Naive thymus-derived CD4-positive, alpha-beta T cell (primary cell): ENCODE measurements at regions not wholly inside any gene's neighbourhood (a gene's known extent, or its start where the extent isn't known, plus 50 kb on each side); places are given as distances from the start of the nearest gene placed in this dataset.

Experiments used
- ATAC-seq: fragments of 150-1000 bp; cut with Tn5 transposase; 2 replicates; pipeline ENCODE4 v1.10.0; 2021; ENCODE audit warnings: mild to moderate bottlenecking, moderate library complexity
- CTCF ChIA-PET: fragments of 350-600 bp; sonication (Branson Sonifier 250); formaldehyde crosslinking; loops from one replicate; lab custom pipeline; 2021; ENCODE audit warnings: antibody characterized with exemption; lab: Charles Lee
- POLR2A ChIA-PET: fragments of 350-600 bp; sonication (Branson Sonifier 250); formaldehyde crosslinking; loops from one replicate; lab custom pipeline; 2021; ENCODE audit warnings: antibody characterized with exemption, inconsistent platforms; lab: Charles Lee
- DNase-seq, 9 donors: peaks; one replicate each; pipeline versions ENCODE4 v3.0.0 to v3.0.0-alpha.2; 2020 to 2022; ENCODE audit warnings: mixed read lengths in 1 of 9
- H3K27ac ChIP-seq: one replicate; pipeline ENCODE4 v1.7.0; 2013; ENCODE audit warnings: mild to moderate bottlenecking, low read depth, low read length, moderate library complexity
- H3K27me3 ChIP-seq, 2 donors: one replicate each; pipeline ENCODE4 v1.7.0; 2013; ENCODE audit warnings: low read length in 2 of 2, mild to moderate bottlenecking in 2 of 2, moderate library complexity in 2 of 2; ENCODE audit not compliant: control insufficient read depth in 2 of 2, insufficient read depth in 2 of 2
- H3K36me3 ChIP-seq, 3 experiments: 1 replicate in 2 of 3; 2 replicates in 1 of 3; pipeline ENCODE4 v1.7.0; 2013; ENCODE audit warnings: low read length in 3 of 3, mild to moderate bottlenecking in 3 of 3, moderate library complexity in 1 of 3; ENCODE audit not compliant: insufficient read depth in 3 of 3, control insufficient read depth in 2 of 3
- H3K4me1 ChIP-seq, 2 donors: one replicate each; pipeline ENCODE4 v1.7.0; 2013; ENCODE audit warnings: low read length in 2 of 2, mild to moderate bottlenecking in 2 of 2, moderate library complexity in 1 of 2; ENCODE audit not compliant: control insufficient read depth in 2 of 2, insufficient read depth in 2 of 2
- H3K4me3 ChIP-seq: 2 replicates; pipeline ENCODE4 v1.7.0; 2013; ENCODE audit warnings: mild to moderate bottlenecking, low read length
- H3K9me3 ChIP-seq, 3 experiments: 1 replicate in 2 of 3; 2 replicates in 1 of 3; pipeline ENCODE4 v1.7.0; 2013; ENCODE audit warnings: low read length in 3 of 3; ENCODE audit not compliant: control insufficient read depth in 2 of 3
- H3K27ac Mint-ChIP-seq, 9 donors: one replicate each; pipeline ENCODE4 v1.8.0; 2020 to 2022; ENCODE audit warnings: mixed read lengths in 9 of 9, mild to moderate bottlenecking in 8 of 9, moderate library complexity in 5 of 9, inconsistent platforms in 2 of 9
- H3K27me3 Mint-ChIP-seq, 5 donors: one replicate each; pipeline ENCODE4 v1.8.0; 2021 to 2022; ENCODE audit warnings: mixed read lengths in 5 of 5, mild to moderate bottlenecking in 1 of 5
- H3K36me3 Mint-ChIP-seq, 5 donors: one replicate each; pipeline ENCODE4 v1.8.0; 2020 to 2022; ENCODE audit warnings: mixed read lengths in 5 of 5, mild to moderate bottlenecking in 3 of 5, inconsistent platforms in 1 of 5
- H3K4me1 Mint-ChIP-seq, 7 donors: one replicate each; pipeline ENCODE4 v1.8.0; 2020 to 2022; ENCODE audit warnings: mixed read lengths in 7 of 7, mild to moderate bottlenecking in 3 of 7, inconsistent platforms in 1 of 7
- H3K4me3 Mint-ChIP-seq, 10 donors: one replicate each; pipeline ENCODE4 v1.8.0; 2020 to 2022; ENCODE audit warnings: mild to moderate bottlenecking in 10 of 10, mixed read lengths in 10 of 10, moderate library complexity in 6 of 10, inconsistent platforms in 2 of 10
- H3K9me3 Mint-ChIP-seq, 11 donors: one replicate each; pipeline ENCODE4 v1.8.0; 2020 to 2022; ENCODE audit warnings: mixed read lengths in 11 of 11, mild to moderate bottlenecking in 4 of 11, inconsistent platforms in 1 of 11, moderate library complexity in 1 of 11
- intact Hi-C, 2 donors: fragments of 100-400 bp; cut with micrococcal nuclease; formaldehyde crosslinking; loops; one replicate each; pipeline ENCODE4 v1.15.1; 2023

DNA sequence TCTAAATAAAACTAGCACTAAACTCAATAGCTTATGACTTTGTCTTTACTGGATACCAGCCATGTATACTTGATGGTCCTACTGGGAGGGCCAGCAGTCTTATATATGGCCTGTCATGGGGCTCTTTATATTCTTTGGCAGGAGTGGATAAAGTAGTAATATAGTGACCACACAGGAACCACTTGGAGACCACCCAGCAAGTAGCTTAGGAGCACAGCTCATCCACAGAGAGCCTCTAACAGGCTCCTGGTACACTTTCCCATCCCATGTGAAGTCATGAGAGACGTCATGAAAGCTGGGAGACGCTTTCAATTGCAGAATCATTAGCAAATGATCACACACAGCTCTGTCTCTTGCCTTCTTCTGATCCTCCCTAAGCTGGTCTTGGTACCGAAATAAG, 360.9 kb upstream of the ACVR2A start:
- Histone ChIP-seq H3K36me3 (no peaks in the 10 kb centered on the region), H3K4me3 (no peak overlapping the region), H3K9me3 (no peaks in the 10 kb centered on the region), H3K4me1 (no peaks in the 10 kb centered on the region), H3K27me3 (no peaks in the 10 kb centered on the region), H3K27ac (no peak overlapping the region)
- ATAC-seq (no peak), DNase-seq (no peak)
- Mint-ChIP-seq H3K9me3 (peaks cover 0 to 2% (median 0%) of the 10 kb centered on the region in 11 donors), H3K4me3 (no peak overlapping the region), H3K4me1 (peaks cover 0 to 13% (median under 1%) of the 10 kb centered on the region in 7 donors), H3K27me3 (peaks cover 0 to 3% (median 0%) of the 10 kb centered on the region in 5 donors), H3K36me3 (peaks cover 0 to 7% (median 0%) of the 10 kb centered on the region in 5 donors), H3K27ac (peak overlapping the region in 1 of 9 donors; percentile 28)
- POLR2A ChIA-PET = interaction anchor here (0.5 kb wide), 1 partner anchor 225 kb away, joined by 3 read pairs; no protein-coding TSS in a partner anchor
- intact Hi-C loops = no loop called here
- CTCF ChIA-PET = no interaction called here

DNA sequence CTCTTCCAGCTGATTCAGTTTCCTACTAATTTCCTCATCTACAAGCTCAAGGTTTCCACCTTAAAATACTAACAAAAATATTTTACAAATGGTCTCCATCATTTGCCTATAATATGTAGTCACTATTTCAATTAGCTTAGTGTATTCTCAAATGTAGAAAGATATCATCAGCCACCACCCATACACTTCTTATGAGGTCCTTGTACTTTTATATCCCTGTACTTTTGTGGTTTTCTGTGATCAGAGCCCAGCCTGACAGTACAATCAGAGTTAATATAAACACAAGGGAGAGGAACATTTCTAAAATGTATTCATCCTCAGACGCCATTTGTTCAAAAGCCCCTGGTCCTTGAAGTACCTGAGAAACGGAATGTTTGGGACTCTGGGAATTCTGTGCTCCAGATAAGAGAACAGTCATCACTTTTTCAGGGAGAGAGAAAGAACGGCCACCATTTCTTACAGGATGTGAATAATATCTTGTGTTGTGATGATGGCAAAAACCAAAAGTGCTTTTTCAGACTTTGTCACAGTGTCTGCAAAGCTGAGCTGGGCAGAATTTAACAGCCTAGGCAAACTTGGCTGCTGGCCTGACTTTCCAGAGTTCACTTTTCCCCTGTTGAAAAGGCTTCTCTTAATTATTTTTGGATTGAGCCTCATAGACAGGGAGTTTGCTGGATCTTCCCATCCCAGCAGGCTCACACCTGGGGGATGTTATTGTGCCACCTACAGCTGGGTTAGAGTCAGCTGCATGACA, 361.7 kb upstream of the ACVR2A start:
- Mint-ChIP-seq H3K27ac (no peak overlapping the region), H3K4me3 (no peak overlapping the region), H3K9me3 (peaks cover 0 to 2% (median 0%) of the 10 kb centered on the region in 11 donors), H3K36me3 (peaks cover 0 to 7% (median 0%) of the 10 kb centered on the region in 5 donors), H3K27me3 (peaks cover 0 to 3% (median 0%) of the 10 kb centered on the region in 5 donors), H3K4me1 (peaks cover 0 to 12% (median 0%) of the 10 kb centered on the region in 7 donors)
- Histone ChIP-seq H3K36me3 (no peaks in the 10 kb centered on the region), H3K27me3 (no peaks in the 10 kb centered on the region), H3K9me3 (no peaks in the 10 kb centered on the region), H3K27ac (no peak overlapping the region), H3K4me3 (no peak overlapping the region), H3K4me1 (no peaks in the 10 kb centered on the region)
- ATAC-seq (no peak), DNase-seq (no peak)
- ChIA-PET CTCF (no interaction called here), POLR2A (no interaction called here)
- intact Hi-C loops = no loop called here

DNA sequence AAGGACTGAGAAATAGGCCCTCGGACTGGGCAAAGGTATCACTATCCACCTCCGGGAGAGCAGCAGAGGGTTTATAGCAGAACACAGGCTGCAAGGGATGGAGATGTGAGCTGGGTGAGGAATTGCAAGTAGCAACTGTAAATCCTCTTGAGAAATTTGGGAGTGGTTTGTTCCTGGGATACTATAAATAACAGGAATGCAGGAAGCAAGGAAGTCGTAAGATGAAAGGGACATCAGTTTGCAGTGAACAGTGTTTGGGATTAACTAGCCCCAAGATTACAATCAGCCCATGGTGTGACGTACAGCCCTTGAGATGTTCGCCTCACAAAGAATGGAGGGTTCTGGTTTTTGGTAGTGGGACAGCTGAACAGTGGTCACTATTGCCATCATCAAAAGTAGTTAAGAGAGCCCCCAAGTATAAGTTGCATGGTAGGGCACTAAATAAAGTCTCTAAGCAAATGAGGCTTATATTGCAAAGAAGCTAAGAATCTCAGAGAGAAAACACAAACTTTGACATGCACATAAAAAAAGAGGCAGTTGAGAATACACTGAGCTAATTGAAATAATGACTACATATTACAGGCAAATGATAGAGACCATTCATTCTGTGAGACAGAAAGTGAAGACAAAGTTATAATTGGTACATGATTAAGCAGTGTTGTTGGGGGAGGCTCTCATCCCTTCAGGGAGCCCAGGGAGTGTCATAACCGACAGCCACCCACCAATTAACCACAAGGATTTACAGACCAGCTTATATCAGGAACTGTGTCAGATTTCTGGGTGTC, 362.5 kb upstream of the ACVR2A start:
- Histone ChIP-seq H3K4me1 (no peaks in the 10 kb centered on the region), H3K27me3 (no peaks in the 10 kb centered on the region), H3K4me3 (no peak overlapping the region), H3K27ac (no peak overlapping the region), H3K36me3 (no peaks in the 10 kb centered on the region), H3K9me3 (no peaks in the 10 kb centered on the region)
- intact Hi-C loops = no loop called here
- peaks cover 0 to 2% (median 0%) of the 10 kb centered on the region in 11 donors for H3K9me3 Mint-ChIP-seq
- H3K36me3 Mint-ChIP-seq = peaks cover 0 to 10% (median 0%) of the 10 kb centered on the region in 5 donors
- peaks cover 0 to 7% (median 0%) of the 10 kb centered on the region in 7 donors for H3K4me1 Mint-ChIP-seq
- no peak overlapping the region for H3K4me3 Mint-ChIP-seq
- DNase-seq (no peak), ATAC-seq (no peak)
- H3K27me3 Mint-ChIP-seq = no peaks in the 10 kb centered on the region
- H3K27ac Mint-ChIP-seq = no peak overlapping the region
- ChIA-PET CTCF (no interaction called here), POLR2A (no interaction called here)

DNA sequence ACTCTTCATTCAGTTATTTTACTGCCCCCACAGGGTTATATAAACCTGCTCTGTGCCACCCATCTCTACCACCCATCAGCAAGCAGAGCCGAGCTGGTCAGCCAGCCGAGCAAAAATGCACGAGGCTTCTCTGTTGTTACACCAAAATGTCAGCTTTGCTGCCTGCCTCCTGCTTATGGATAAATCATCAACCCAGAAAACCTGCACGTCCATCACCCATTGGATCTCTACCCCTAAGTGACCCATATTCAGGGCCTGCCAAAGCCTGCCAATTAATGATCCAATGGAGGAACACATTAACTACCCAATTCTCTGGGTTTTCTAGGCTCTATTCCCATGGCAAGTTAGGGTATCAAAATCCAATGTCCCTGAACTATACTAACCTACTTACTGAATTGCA, 365.5 kb upstream of the ACVR2A start:
- H3K9me3 ChIP-seq = no peaks in the 10 kb centered on the region
- intact Hi-C loops = no loop called here
- ChIA-PET CTCF (no interaction called here), POLR2A (no interaction called here)
- ATAC-seq = no peak
- H3K36me3 ChIP-seq = no peaks in the 10 kb centered on the region
- H3K4me1 ChIP-seq = no peaks in the 10 kb centered on the region
- no peak overlapping the region for H3K4me3 Mint-ChIP-seq
- no peaks in the 10 kb centered on the region for H3K27me3 Mint-ChIP-seq
- DNase-seq = no peak
- H3K4me3 ChIP-seq = no peak overlapping the region
- no peak overlapping the region for H3K27ac Mint-ChIP-seq
- H3K27ac ChIP-seq = no peak overlapping the region
- H3K4me1 Mint-ChIP-seq = peaks cover 0 to 6% (median 0%) of the 10 kb centered on the region in 7 donors
- H3K9me3 Mint-ChIP-seq = peaks cover 0 to 7% (median 0%) of the 10 kb centered on the region in 11 donors
- H3K27me3 ChIP-seq = no peaks in the 10 kb centered on the region
- H3K36me3 Mint-ChIP-seq = peaks cover 0 to 3% (median 0%) of the 10 kb centered on the region in 5 donors

DNA sequence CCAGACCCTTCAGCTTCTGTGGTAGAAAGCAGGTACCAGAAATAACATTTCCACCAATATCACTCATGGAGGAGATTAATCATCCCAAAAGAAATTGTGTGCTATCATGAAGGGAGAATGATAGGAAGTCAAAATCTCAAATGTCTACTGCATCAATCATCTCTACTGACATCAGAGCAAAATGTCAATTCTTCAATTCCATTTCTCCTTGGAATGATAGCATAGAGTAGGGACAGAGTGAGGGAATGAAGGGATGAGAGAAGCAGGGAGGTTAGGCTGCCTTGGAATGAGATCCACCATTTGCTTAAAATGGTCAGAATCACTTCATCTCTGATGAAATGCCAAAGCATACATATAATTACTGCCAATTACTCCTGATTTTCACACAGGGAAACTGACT, 371.8 kb upstream of the ACVR2A start:
- Histone ChIP-seq H3K36me3 (no peaks in the 10 kb centered on the region), H3K27ac (no peak overlapping the region), H3K27me3 (no peaks in the 10 kb centered on the region), H3K4me1 (no peaks in the 10 kb centered on the region), H3K4me3 (no peak overlapping the region), H3K9me3 (no peaks in the 10 kb centered on the region)
- intact Hi-C loops = no loop called here
- no peaks in the 10 kb centered on the region for H3K27me3 Mint-ChIP-seq
- DNase-seq (no peak), ATAC-seq (no peak)
- H3K4me3 Mint-ChIP-seq = no peak overlapping the region
- H3K36me3 Mint-ChIP-seq = peaks cover 0 to 8% (median 0%) of the 10 kb centered on the region in 5 donors
- ChIA-PET POLR2A (no interaction called here), CTCF (no interaction called here)
- H3K4me1 Mint-ChIP-seq = peaks cover 0 to 1% (median 0%) of the 10 kb centered on the region in 7 donors
- H3K9me3 Mint-ChIP-seq = peaks cover 0 to 16% (median 0%) of the 10 kb centered on the region in 11 donors
- no peak overlapping the region for H3K27ac Mint-ChIP-seq

DNA sequence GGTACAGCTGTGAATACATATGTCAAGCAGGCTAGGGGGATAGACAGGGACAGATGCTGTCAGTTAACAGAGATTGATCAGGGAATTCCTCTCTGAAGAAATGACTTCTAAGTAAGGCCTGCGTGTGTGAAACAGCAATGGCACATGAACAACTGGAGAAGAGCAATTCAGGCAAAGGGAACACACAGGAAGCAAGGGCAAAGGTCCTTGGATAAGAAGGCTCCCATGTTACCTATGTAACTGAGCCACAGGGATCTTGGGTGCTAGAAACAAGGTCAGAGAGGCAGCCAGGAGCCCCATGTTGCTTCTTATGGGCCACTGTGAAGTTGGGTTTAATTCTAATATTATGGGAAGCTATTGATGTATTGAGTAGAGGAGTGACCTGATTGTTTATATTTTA, 373.7 kb upstream of the ACVR2A start:
- Histone ChIP-seq H3K36me3 (no peaks in the 10 kb centered on the region), H3K27ac (no peak overlapping the region), H3K4me3 (no peak overlapping the region), H3K9me3 (no peaks in the 10 kb centered on the region), H3K4me1 (no peaks in the 10 kb centered on the region), H3K27me3 (no peaks in the 10 kb centered on the region)
- ATAC-seq (no peak), DNase-seq (no peak)
- H3K36me3 Mint-ChIP-seq = peaks cover 0 to 10% (median 0%) of the 10 kb centered on the region in 5 donors
- no peak overlapping the region for H3K4me3 Mint-ChIP-seq
- H3K27me3 Mint-ChIP-seq = no peaks in the 10 kb centered on the region
- CTCF ChIA-PET = no interaction called here
- intact Hi-C loops = no loop called here
- H3K27ac Mint-ChIP-seq = no peak overlapping the region
- H3K4me1 Mint-ChIP-seq = peaks cover 0 to 3% (median 0%) of the 10 kb centered on the region in 7 donors
- peaks cover 0 to 13% (median 0%) of the 10 kb centered on the region in 11 donors for H3K9me3 Mint-ChIP-seq
- POLR2A ChIA-PET = no interaction called here
